Smooth muscle cell (in vitro differentiated cells): ENCODE measurements at regions not wholly inside any gene's neighbourhood (a gene's known extent, or its start where the extent isn't known, plus 50 kb on each side); places are given as distances from the start of the nearest gene placed in this dataset.

Source experiments
- DNase-seq: peaks from one replicate; lab custom pipeline; 2025; ENCODE audit not compliant: unreplicated experiment; lab: John Stamatoyannopoulos, UW
- H2AFZ ChIP-seq: fragments of 200-600 bp; sonication (generic); 2 replicates; pipeline ENCODE4 v1.6.0; 2016; ENCODE audit warnings: antibody characterized with exemption, low read depth, mild to moderate bottlenecking
- H3F3A ChIP-seq: fragments of 200-600 bp; sonication (generic); 2 replicates; pipeline ENCODE4 v1.6.0; 2017; ENCODE audit warnings: antibody characterized with exemption, low read depth
- H3K27ac ChIP-seq: fragments of 200-600 bp; sonication (generic); 2 replicates; pipeline ENCODE4 v1.5.1; 2016; ENCODE audit warnings: low read depth, mild to moderate bottlenecking
- H3K27me3 ChIP-seq: fragments of 200-600 bp; sonication (generic); 2 replicates; pipeline ENCODE4 v1.6.1; 2016; ENCODE audit warnings: low read depth, mild to moderate bottlenecking
- H3K36me3 ChIP-seq: fragments of 200-600 bp; sonication (generic); 2 replicates; pipeline ENCODE4 v1.5.1; 2016; ENCODE audit warnings: low read depth
- H3K4me1 ChIP-seq: fragments of 200-600 bp; sonication (generic); 2 replicates; pipeline ENCODE4 v1.5.1; 2016; ENCODE audit warnings: low read depth
- H3K4me2 ChIP-seq: fragments of 200-600 bp; sonication (generic); 2 replicates; pipeline ENCODE4 v1.6.0; 2016; ENCODE audit warnings: mild to moderate bottlenecking
- H3K4me3 ChIP-seq: fragments of 200-600 bp; sonication (generic); 2 replicates; pipeline ENCODE4 v1.5.1; 2016; ENCODE audit warnings: mild to moderate bottlenecking
- H3K79me2 ChIP-seq: fragments of 200-600 bp; sonication (generic); 2 replicates; pipeline ENCODE4 v1.6.0; 2016; ENCODE audit warnings: low read depth, mild to moderate bottlenecking
- H3K9ac ChIP-seq: fragments of 200-600 bp; sonication (generic); 2 replicates; pipeline ENCODE4 v1.6.0; 2016; ENCODE audit warnings: low read depth
- H3K9me3 ChIP-seq: fragments of 200-600 bp; sonication (generic); replicated peaks from 2 replicates; pipeline ENCODE4 v1.5.1; 2016; ENCODE audit warnings: low read depth
- H4K20me1 ChIP-seq: fragments of 200-600 bp; sonication (generic); 2 replicates; pipeline ENCODE4 v1.6.0; 2016; ENCODE audit warnings: low read depth
- CTCF ChIP-seq: fragments of 200-600 bp; sonication (generic); IDR thresholded peaks from 2 replicates; pipeline ENCODE4 v1.5.1; 2017; ENCODE audit warnings: borderline replicate concordance, mild to moderate bottlenecking, antibody characterized with exemption; ENCODE audit not compliant: insufficient read depth, poor library complexity, severe bottlenecking
- WGBS: methylation state at CpG from one replicate; pipeline ENCODE4 v1.1.7; 2016; ENCODE audit warnings: low lambda C conversion rate; 5-methylcytosine and 5-hydroxymethylcytosine counted together

GRCh38 chr9:88685966-88686365, 151.0 kb downstream of the NXNL2 start:
- no peaks in the 10 kb centered on the region for H3F3A ChIP-seq
- no peaks in the 10 kb centered on the region for H3K36me3 ChIP-seq
- no peak overlapping the region for H3K4me3 ChIP-seq
- TF ChIP-seq CTCF: no peak
- H3K4me2 ChIP-seq: no peak overlapping the region
- H2AFZ ChIP-seq: no peak overlapping the region
- H3K79me2 ChIP-seq: no peaks in the 10 kb centered on the region
- no peaks in the 10 kb centered on the region for H4K20me1 ChIP-seq
- no peak for DNase-seq
- H3K4me1 ChIP-seq: no peaks in the 10 kb centered on the region
- H3K27ac ChIP-seq: no peak overlapping the region
- no peaks in the 10 kb centered on the region for H3K27me3 ChIP-seq
- no peak overlapping the region for H3K9ac ChIP-seq
- H3K9me3 ChIP-seq: no peaks in the 10 kb centered on the region
- WGBS: 98% methylated on average over 11 of the region's 22 CpGs

GRCh38 chr9:88689509-88690298, 154.7 kb downstream of the NXNL2 start:
- Histone ChIP-seq H3K4me3 (no peak overlapping the region), H3K27ac (no peak overlapping the region), H3K36me3 (no peaks in the 10 kb centered on the region), H3K27me3 (no peaks in the 10 kb centered on the region), H3K4me1 (no peaks in the 10 kb centered on the region), H3F3A (peaks cover 5% of the 10 kb centered on the region), H2AFZ (no peak overlapping the region), H3K4me2 (no peak overlapping the region), H4K20me1 (no peaks in the 10 kb centered on the region), H3K9me3 (peaks cover 6% of the 10 kb centered on the region), H3K9ac (no peak overlapping the region), H3K79me2 (no peaks in the 10 kb centered on the region)
- WGBS: 79% methylated on average over 6 of the region's 6 CpGs
- DNase-seq: no peak
- no peak for TF ChIP-seq CTCF

- WGBS: 96% methylated on average over 3 of the region's 3 CpGs
- H3K4me1 ChIP-seq: no peaks in the 10 kb centered on the region
- H3K27ac ChIP-seq: no peak overlapping the region
- H3K4me2 ChIP-seq: no peak overlapping the region
- H3K36me3 ChIP-seq: no peaks in the 10 kb centered on the region
- H2AFZ ChIP-seq: no peak overlapping the region
- H3K79me2 ChIP-seq: no peaks in the 10 kb centered on the region
- H3F3A ChIP-seq: peaks cover 5% of the 10 kb centered on the region
- H3K9me3 ChIP-seq: peaks cover 6% of the 10 kb centered on the region
- no peak overlapping the region for H3K4me3 ChIP-seq
- H3K27me3 ChIP-seq: no peaks in the 10 kb centered on the region
- no peak for TF ChIP-seq CTCF
- H3K9ac ChIP-seq: no peak overlapping the region
- DNase-seq: no peak
- no peaks in the 10 kb centered on the region for H4K20me1 ChIP-seq
These were observed 155.7 kb downstream of the NXNL2 start for GRCh38 chr9:88690628-88691027.

GRCh38 chr9:88691091-88691490, 156.1 kb downstream of the NXNL2 start:
- Histone ChIP-seq H3K4me2 (no peak overlapping the region), H3K79me2 (no peaks in the 10 kb centered on the region), H3K27me3 (no peaks in the 10 kb centered on the region), H3F3A (peaks cover 5% of the 10 kb centered on the region), H4K20me1 (no peaks in the 10 kb centered on the region), H3K4me3 (no peak overlapping the region), H3K27ac (no peak overlapping the region), H3K4me1 (no peaks in the 10 kb centered on the region), H3K9ac (no peak overlapping the region), H2AFZ (no peak overlapping the region), H3K9me3 (peaks cover 6% of the 10 kb centered on the region), H3K36me3 (no peaks in the 10 kb centered on the region)
- no peak for DNase-seq
- WGBS: 90% methylated on average over 3 of the region's 3 CpGs
- no peak for TF ChIP-seq CTCF
